Gastroesophageal sphincter (tissue), 3 donors: ENCODE measurements at regions not wholly inside any gene's neighbourhood (a gene's known extent, or its start where the extent isn't known, plus 50 kb on each side); places are given as distances from the start of the nearest gene placed in this dataset.
"Not testable (repeated sequence)": the region's sequence is repeated elsewhere in the genome, so short reads cannot be mapped to it uniquely, and the experiment has no call there.

ENCODE experiments used
- EP300 ChIP-seq: sonication (generic); formaldehyde crosslinking; IDR thresholded peaks from one replicate; pipeline ENCODE4 v1.6.1; 2017; ENCODE audit warnings: antibody characterized with exemption, mild to moderate bottlenecking
- POLR2A ChIP-seq, 2 donors: fragments of 450-650 bp; IDR thresholded peaks; one replicate each; pipeline ENCODE4 v1.6.1; 2017; ENCODE audit warnings: antibody characterized with exemption in 2 of 2, mild to moderate bottlenecking in 2 of 2, moderate library complexity in 1 of 2
- POLR2AphosphoS5 ChIP-seq: sonication (generic); formaldehyde crosslinking; IDR thresholded peaks from one replicate; pipeline ENCODE4 v1.6.1; 2017; ENCODE audit warnings: antibody characterized with exemption
- TF ChIP-seq, protein P1 (sequence below), 4 experiments: fragments of 200-600 bp in 2 of 4; fragments of 450-650 bp in 2 of 4; sonication (generic) in 1 of 4; IDR thresholded peaks; one replicate each; pipeline ENCODE4 v1.5.1; 2017 to 2019; ENCODE audit warnings: antibody characterized with exemption in 4 of 4, mild to moderate bottlenecking in 2 of 4, moderate library complexity in 2 of 4

DNA sequence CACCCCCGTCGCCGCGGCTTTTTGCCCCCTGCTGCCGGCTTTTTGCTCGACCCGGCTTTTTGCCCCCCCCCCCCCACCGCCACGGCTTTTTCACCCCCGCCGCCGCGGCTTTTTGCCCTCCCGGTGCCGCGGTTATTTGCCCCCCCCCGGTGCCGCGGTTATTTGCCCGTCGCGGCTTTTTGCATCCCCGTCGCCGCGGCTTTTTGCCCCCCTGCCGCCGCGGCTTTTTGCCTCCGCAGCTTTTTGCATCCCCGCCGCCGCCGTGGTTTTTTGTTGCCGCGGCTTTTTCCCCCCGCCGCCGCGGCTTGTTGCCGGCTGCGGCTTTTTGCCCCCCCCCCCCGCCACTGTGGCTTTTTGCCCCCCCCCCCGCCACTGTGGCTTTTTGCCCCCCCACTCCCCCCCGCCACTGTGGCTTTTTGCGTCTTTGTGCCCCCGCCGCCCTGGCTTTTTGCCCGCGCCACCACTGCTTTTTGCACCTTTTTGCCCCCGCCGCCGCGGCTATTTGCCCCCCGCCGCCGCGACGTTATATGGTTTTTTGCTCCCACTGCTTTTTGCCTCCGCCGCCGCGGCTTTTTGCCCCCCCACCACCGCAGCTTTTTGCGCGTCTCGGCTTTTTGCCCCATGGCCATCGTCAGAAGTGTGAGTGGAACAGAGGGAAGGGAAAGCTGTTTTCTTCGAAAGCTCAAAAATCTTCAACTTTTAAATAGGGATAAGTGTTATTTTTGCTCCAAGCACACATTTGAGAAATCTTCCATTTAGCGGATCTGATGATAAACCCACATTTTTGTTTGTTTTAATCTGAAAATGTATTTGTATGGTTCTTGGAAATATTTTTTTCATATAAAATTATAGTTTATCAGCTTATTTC lies 2787.6 kb downstream of the RPIA start:
- TF ChIP-seq, protein P1, sequence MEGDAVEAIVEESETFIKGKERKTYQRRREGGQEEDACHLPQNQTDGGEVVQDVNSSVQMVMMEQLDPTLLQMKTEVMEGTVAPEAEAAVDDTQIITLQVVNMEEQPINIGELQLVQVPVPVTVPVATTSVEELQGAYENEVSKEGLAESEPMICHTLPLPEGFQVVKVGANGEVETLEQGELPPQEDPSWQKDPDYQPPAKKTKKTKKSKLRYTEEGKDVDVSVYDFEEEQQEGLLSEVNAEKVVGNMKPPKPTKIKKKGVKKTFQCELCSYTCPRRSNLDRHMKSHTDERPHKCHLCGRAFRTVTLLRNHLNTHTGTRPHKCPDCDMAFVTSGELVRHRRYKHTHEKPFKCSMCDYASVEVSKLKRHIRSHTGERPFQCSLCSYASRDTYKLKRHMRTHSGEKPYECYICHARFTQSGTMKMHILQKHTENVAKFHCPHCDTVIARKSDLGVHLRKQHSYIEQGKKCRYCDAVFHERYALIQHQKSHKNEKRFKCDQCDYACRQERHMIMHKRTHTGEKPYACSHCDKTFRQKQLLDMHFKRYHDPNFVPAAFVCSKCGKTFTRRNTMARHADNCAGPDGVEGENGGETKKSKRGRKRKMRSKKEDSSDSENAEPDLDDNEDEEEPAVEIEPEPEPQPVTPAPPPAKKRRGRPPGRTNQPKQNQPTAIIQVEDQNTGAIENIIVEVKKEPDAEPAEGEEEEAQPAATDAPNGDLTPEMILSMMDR (IDR thresholded peaks at IDR 0.05): not testable (repeated sequence)
- not testable (repeated sequence) for TF ChIP-seq POLR2A (IDR thresholded peaks at IDR 0.05); POLR2AphosphoS5; EP300
